Natural killer cell (primary cell): ENCODE measurements at regions not wholly inside any gene's neighbourhood (a gene's known extent, or its start where the extent isn't known, plus 50 kb on each side); places are given as distances from the start of the nearest gene placed in this dataset.

Experiments used
- ATAC-seq, 3 donors: fragments of 150-1000 bp in 2 of 3; fragments of 200-7000 bp in 1 of 3; cut with Tn5 transposase; 1 replicate in 1 of 3; 2 replicates in 2 of 3; pipeline ENCODE4 v1.10.0; 2021; ENCODE audit warnings: mild to moderate bottlenecking in 2 of 3, moderate library complexity in 2 of 3
- DNase-seq, 2 donors: peaks; one replicate each; pipeline versions ENCODE4 v3.0.0 to v3.0.0-alpha.2; 2013 to 2021; ENCODE audit warnings: mixed read lengths in 1 of 2
- H3K27ac ChIP-seq: one replicate; pipeline ENCODE4 v1.5.1; 2013; ENCODE audit warnings: mild to moderate bottlenecking, low read length
- H3K27me3 ChIP-seq: one replicate; pipeline ENCODE4 v1.6.1; 2013; ENCODE audit warnings: low read length; ENCODE audit not compliant: control insufficient read depth, insufficient read depth
- H3K36me3 ChIP-seq: one replicate; pipeline ENCODE4 v1.6.1; 2013; ENCODE audit warnings: low read length; ENCODE audit not compliant: control insufficient read depth, insufficient read depth
- H3K4me1 ChIP-seq: one replicate; pipeline ENCODE4 v1.6.1; 2013; ENCODE audit warnings: low read length; ENCODE audit not compliant: control insufficient read depth, insufficient read depth
- H3K4me3 ChIP-seq: one replicate; pipeline ENCODE4 v1.5.1; 2013; ENCODE audit warnings: low read length
- H3K9me3 ChIP-seq: one replicate; pipeline ENCODE4 v1.6.1; 2013; ENCODE audit warnings: low read length; ENCODE audit not compliant: control insufficient read depth, insufficient read depth
- H3K27ac Mint-ChIP-seq, 2 donors: one replicate each; pipeline ENCODE4 v1.8.0; 2022; ENCODE audit warnings: mild to moderate bottlenecking in 2 of 2, mixed read lengths in 2 of 2, moderate library complexity in 1 of 2
- H3K27me3 Mint-ChIP-seq, 2 donors: one replicate each; pipeline ENCODE4 v1.8.0; 2022; ENCODE audit warnings: low read depth in 2 of 2, mixed read lengths in 2 of 2
- H3K36me3 Mint-ChIP-seq: one replicate; pipeline ENCODE4 v1.8.0; 2022; ENCODE audit warnings: mixed read lengths
- H3K4me1 Mint-ChIP-seq, 2 donors: one replicate each; pipeline ENCODE4 v1.8.0; 2022; ENCODE audit warnings: mixed read lengths in 2 of 2
- H3K4me3 Mint-ChIP-seq: one replicate; pipeline ENCODE4 v1.8.0; 2022; ENCODE audit warnings: mild to moderate bottlenecking, moderate library complexity, mixed read lengths
- H3K9me3 Mint-ChIP-seq, 2 donors: one replicate each; pipeline ENCODE4 v1.8.0; 2022; ENCODE audit warnings: mixed read lengths in 2 of 2
- CTCF ChIP-seq: fragments of 200-600 bp; IDR thresholded peaks from one replicate; pipeline ENCODE4 v1.8.0; 2022; ENCODE audit warnings: antibody characterized with exemption
- WGBS: methylation state at CpG from one replicate; pipeline ENCODE4 v1.1.7; 2013; ENCODE audit warnings: missing lambda C conversion rate; ENCODE audit not compliant: insufficient coverage; 5-methylcytosine and 5-hydroxymethylcytosine counted together
- intact Hi-C: fragments of 100-400 bp; cut with micrococcal nuclease; formaldehyde crosslinking; loops from one replicate; pipeline ENCODE4 v1.14.2; 2022

DNA sequence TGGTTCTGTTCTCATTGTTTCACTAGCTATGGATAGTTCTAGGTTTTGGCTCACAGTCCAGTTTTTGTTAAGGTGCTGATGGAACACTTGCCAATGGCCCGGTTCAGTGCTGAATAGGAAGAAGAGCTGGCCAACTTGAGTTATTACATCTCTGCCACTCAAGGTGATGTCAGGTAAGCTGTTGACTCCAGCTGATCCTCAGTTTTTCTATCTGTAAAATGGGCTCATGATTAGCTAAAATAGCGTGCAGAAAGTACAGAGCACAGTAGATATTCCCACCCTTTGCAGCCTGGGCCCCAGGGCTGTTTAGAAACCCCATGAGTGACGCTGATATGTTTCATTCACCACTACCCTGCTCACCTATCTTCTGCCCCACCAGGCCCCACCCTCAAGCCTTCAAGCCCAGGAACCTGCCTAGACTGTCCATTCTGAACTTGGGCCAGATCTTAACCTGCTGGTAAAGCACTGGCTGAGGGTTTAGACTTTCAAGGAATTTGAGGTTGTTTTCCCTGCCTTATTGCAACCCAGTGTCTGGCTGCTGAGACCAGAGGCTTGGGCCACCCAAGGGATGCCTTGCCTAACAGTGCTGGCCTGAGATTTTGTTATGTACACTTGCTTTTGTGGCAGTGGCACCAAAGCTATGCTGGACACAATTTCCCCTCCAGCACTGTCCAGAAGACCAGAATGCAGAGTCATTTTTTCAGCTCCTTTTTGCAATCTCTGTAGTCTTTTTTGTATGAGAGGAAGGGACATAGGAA lies 378.2 kb upstream of the ZMIZ1 start:
- Mint-ChIP-seq H3K9me3 (no peaks in the 10 kb centered on the region), H3K27me3 (peaks cover 11 to 12% of the 10 kb centered on the region in 2 donors), H3K4me3 (no peak overlapping the region), H3K27ac (no peak overlapping the region), H3K36me3 (no peaks in the 10 kb centered on the region), H3K4me1 (no peaks in the 10 kb centered on the region)
- H3K27me3 ChIP-seq: no peaks in the 10 kb centered on the region
- no peak for TF ChIP-seq CTCF
- 93% methylated on average over 3 of the region's 3 CpGs for WGBS
- no peaks in the 10 kb centered on the region for H3K4me1 ChIP-seq
- no peak overlapping the region for H3K27ac ChIP-seq
- no peaks in the 10 kb centered on the region for H3K36me3 ChIP-seq
- no peak overlapping the region for H3K4me3 ChIP-seq
- no peak for DNase-seq
- intact Hi-C loops: no loop called here
- no peaks in the 10 kb centered on the region for H3K9me3 ChIP-seq
- ATAC-seq: no peak

- Histone ChIP-seq H3K4me3 (no peak overlapping the region), H3K36me3 (no peaks in the 10 kb centered on the region), H3K27ac (no peak overlapping the region), H3K4me1 (no peaks in the 10 kb centered on the region), H3K27me3 (no peaks in the 10 kb centered on the region), H3K9me3 (no peaks in the 10 kb centered on the region)
- no peak overlapping the region for H3K4me3 Mint-ChIP-seq
- H3K4me1 Mint-ChIP-seq: no peaks in the 10 kb centered on the region
- DNase-seq (no peak), ATAC-seq (no peak)
- H3K27ac Mint-ChIP-seq: no peak overlapping the region
- intact Hi-C loops: no loop called here
- WGBS: 80% methylated on average over 4 of the region's 4 CpGs
- no peak for TF ChIP-seq CTCF
- no peaks in the 10 kb centered on the region for H3K9me3 Mint-ChIP-seq
- H3K27me3 Mint-ChIP-seq: peaks cover 11 to 12% of the 10 kb centered on the region in 2 donors
- no peaks in the 10 kb centered on the region for H3K36me3 Mint-ChIP-seq
Measured at GRCh38 chr10:78691301-78692030, 377.3 kb upstream of the ZMIZ1 start.

DNA sequence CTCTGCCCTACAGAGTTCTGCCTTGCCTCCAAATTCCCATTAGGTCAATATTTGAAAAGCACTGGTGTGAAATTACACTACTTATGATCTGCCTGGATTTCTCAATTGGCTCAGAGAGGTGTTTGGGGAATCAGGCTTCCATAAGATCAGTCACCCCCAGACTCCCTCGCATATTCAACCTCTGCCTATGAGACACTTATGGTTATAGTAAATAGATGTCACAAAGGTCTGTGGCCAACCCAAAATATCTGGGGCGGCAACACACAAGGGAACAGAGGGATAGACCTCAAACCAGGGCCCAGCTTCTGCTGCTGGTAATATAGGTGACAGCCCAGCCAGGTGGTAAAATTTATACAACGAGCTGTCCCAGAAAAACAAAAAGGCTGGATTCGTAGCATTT lies 376.7 kb upstream of the ZMIZ1 start:
- no peak overlapping the region for H3K4me3 ChIP-seq
- Mint-ChIP-seq H3K4me3 (no peak overlapping the region), H3K4me1 (no peaks in the 10 kb centered on the region), H3K36me3 (no peaks in the 10 kb centered on the region), H3K27me3 (peaks cover 11 to 12% of the 10 kb centered on the region in 2 donors), H3K9me3 (no peaks in the 10 kb centered on the region), H3K27ac (no peak overlapping the region)
- no peaks in the 10 kb centered on the region for H3K36me3 ChIP-seq
- H3K27me3 ChIP-seq: no peaks in the 10 kb centered on the region
- no peaks in the 10 kb centered on the region for H3K9me3 ChIP-seq
- 86% methylated on average over 3 of the region's 4 CpGs for WGBS
- intact Hi-C loops: no loop called here
- no peak for TF ChIP-seq CTCF
- H3K4me1 ChIP-seq: no peaks in the 10 kb centered on the region
- DNase-seq (no peak), ATAC-seq (no peak)
- no peak overlapping the region for H3K27ac ChIP-seq
